Ecto neural progenitor cell (in vitro differentiated cells): ENCODE measurements at regions not wholly inside any gene's neighbourhood (a gene's known extent, or its start where the extent isn't known, plus 50 kb on each side); places are given as distances from the start of the nearest gene placed in this dataset.

Experiments
- DNase-seq: peaks from one replicate; pipeline ENCODE4 v3.0.0-alpha.2; 2018; ENCODE audit warnings: low spot score

DNA sequence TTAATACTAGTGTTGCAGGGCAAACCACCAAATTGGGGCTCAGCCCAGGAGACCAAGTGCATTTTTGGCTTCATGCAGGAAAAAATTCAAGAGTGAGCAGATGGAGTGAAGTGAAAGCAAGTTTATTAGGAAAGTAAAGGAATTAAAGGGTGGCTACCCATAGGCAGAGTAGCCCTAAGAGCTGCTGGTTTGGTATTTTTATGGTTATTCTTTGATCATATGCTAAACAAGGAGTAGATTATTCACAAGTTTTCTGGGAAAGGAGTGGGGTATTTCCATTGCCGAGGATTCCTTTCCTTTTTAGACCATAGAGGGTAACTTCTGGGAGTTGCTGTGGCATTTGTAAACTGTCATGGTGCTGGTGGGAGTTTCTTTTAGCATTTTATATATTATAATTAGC is 459.0 kb downstream of the KLF5 start:
- DNase-seq, result no peak

DNA sequence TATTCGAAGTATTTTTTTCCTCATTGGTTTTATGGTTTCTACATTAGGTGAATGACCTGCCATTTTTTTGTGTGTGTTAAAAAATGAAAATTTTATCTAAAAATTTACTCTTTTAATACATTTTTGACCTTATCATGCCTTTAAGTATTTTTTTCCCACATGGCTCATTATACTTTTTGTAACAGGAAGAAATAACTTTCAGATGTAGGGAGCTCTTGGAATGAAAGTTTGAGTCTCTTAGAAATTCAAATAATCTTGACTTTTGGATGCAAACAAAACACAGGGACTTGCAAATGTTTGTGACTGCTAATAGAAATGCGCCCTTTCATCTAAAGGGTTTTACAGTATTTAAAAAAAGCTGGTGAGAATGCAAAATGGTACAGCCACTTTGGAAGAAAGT is 457.9 kb downstream of the KLF5 start:
- DNase-seq, result no peak

DNA sequence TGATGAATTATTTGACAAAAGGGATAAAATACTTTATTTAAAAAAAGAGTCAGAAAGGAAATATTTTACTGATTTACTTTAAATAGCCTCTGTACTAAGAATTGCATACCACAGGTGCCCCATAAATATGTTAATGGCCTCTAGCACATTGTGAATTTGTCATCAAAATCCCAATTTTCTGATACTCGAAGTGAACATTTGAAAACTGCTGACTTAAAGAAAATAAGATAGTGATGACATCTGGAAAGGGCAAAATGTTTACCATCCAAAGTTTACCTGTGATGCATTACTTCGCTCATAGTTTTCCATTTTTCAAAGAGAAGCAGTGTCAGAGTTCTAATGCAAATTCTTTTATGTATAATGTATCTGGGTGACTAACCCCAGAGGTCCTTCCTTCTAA is 455.4 kb downstream of the KLF5 start:
- no peak for DNase-seq

DNA sequence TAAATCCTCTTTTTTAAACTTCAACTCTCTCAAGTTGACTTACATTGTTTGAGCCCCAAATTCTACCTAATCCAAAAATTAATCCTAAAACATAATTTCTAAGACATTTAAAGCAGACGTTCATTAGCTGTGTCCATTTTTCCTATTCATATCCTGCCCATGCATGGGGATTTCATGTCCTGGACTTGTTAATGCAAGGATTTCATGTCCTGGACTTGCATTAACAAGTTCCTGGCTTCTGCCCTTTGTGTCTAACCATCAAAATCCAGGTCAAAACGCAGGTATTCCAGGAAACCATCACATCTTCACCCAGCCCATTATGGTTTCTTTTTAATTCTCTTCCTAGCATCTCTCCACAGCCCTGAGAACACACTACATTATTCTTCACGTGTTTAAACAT is 454.9 kb downstream of the KLF5 start:
- DNase-seq, result no peak

DNA sequence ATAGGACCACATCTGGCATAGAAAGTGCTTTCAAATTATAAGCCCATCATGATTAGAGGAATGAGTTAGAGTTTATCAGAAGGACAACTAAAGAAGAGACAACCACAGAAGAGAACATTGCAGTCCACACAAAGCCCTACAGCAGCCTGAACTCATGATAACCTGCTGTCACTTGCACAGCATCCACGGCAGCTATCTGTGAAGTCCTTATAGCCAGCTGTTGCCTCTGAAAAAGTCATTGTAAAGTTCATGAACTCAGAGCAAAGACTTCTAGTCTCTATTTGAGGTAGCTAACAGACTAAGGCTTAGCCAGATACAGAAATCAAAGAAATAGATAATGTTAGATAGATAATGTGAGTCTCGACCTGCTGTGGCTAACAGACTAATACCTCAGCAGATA is 450.0 kb downstream of the KLF5 start:
- DNase-seq, result no peak

DNA sequence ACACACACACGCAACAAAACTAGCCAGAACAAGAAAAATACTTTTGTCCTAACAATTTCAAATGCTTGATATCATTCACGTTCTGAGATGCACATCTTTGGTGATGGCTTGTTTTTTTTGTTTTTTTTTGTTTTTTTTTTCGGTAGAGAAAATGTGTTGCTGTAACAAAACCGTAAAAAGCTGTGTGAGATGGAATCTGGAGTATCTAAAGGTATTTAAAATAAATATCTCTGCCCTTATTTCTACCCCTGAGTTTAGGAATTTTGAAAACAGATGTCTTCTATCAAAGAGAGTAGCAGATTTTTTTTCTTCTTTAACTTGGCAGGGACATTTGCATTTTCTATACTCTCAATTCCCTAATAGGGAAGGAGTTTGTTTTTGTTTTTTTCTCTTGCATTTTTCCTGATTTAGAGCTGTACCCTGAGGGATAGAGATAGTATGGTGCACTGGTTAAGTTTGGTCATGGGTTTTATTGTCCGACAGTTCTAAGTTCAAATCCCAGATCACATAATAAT is 446.6 kb downstream of the KLF5 start:
- DNase-seq, result no peak

DNA sequence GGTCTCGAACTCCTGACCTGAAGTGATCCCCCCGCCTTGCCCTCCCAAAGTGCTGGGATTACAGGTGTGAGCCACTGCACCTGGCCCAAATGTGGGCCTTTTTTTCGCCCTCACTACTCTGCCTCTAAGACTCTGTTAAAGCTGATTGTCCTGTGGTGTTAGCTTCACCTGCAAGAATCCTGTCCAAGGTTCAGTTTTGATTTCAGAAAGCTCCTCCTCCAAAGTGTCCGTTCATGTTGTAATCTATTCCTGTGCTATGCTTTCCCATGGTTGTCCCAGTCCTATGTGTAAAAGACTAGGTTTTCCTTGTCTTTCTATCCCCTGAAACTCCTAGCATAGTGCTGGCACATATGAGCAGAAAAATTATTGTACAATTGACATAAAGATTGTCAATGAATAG is 440.9 kb downstream of the KLF5 start:
- no peak for DNase-seq

DNA sequence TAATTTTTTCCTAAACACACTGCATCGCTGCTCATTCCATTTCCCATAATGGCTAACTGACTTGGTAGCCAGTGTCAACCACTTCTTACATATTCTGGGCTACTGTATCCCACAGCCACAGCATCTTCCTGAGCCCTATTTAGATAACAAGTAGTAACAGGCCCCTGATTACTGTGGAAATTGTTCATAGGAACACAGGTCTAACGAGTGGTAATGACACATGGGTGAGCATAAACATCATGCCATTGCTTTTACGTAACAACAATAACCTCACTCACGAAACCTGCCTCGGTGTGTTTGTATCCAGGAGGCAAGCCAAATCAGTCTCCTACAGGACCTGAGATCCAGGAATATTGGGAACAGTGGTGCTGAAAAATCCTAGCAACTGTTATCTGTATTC is 438.6 kb downstream of the KLF5 start:
- DNase-seq, result no peak

DNA sequence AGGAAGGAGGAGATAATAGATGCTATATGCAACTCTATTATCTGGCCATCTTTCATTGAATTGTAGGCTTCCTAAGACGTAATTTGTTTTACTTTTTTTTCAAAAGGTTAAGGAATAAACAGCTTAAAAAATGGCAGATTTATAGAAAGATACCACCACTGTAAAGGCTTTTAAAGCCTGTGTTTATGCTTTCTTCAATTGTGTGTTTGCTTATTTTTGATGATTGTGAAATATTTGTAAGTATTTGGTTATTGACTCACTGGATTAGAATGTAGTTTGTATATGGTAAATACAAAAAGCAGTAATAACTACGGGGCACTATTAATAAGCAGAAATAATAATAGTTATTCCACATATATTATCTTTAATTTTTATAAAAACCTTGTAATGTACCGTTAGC is 437.9 kb downstream of the KLF5 start:
- no peak for DNase-seq

DNA sequence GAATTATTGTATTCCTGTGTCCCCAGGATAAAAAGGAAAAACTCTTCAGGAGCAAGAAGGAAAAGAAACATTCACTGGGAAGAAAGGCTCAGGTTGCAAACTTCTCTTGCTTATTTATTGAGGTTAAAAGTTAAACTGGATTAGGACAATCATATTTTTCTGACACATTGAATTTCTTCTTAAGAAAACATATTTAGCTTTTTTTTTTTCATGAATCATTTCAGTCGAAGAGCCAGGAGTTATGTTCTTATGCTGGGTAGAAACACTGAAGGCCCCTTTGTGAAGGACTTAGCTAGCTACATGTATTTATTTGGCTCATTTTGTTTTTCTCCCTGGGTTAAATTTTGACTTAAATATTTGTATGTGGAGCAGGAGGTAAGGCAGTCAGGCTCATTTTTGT is 434.0 kb downstream of the KLF5 start:
- no peak for DNase-seq

DNA sequence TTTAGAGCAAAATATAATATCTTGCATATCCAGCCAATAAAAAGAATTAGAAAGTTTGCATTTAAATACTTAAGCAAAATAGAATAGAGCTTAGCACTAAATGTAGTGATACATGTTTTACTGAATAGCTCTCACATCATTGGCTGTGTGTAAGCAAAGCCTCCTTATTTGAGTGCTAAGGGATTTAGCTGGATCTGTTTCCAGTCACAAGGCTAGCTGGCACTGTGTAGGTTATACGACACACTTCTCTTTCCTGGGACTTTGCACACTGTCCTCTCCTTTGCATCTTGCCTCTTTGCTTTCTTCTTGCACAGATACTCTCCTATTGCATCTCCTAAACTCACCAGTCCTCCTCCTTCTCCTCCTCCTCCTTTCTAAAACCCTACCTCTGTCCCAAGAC is 423.8 kb downstream of the KLF5 start:
- no peak for DNase-seq

DNA sequence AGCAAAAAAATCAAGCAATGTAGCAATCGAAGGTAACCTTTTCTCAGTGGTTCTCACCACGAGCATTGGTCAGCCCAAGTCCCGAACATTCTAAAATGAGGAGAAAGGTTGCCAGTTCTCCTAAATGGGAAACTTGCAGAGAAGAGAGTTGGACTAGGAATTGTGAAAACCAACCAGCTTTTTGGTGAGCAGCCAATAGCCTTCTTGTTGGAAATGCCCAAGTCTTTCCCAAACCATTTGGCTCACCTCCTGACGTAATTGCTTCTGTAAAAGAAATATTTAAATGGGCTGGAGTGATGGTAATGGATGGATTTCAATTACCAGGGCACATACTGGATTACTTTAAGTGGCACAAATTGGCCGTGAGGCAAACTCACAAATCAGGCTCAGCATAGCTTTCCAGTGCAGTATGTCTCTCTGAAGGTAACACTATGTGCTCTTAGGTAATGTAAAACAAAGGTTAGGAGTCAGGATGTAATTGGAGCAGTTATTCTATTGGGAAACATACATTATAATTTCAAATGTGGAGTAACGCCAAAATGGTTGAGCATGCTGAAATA is 423.2 kb downstream of the KLF5 start:
- DNase-seq, result no peak

DNA sequence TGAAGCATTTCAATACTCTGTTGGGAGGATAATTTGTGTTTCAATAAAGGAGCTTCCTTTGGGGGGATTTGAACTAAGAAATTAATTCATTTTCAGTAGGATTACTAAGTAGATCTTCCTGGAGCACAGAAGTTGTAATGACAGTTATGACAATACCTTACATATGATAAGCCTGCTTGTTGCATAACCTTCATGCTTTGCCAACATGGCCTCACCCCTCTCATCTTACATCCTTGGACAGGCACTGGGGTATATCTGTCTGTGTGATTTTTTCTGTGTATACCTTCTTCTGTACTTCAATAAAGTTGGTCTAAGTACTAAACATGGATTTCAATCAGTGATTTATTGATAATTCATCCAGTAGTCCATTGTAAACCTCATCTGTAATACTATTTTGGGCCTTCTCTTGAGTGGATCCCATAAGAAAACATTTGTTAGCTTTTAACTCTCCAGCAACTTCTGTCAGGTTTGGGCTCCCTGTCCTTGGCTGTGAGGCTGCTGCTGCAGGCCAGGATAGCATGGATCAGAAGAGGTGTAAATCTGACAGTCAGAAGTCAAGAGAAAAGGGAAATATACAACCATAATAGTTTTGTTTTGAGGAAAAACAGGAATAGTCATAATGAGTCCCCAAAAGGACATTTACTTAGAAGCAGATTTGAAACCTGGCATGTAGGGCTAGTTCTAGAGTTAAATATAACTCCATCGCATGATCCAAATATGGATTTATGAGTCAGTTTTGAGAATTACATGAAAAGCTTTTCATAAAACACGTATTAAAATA is 422.2 kb downstream of the KLF5 start:
- DNase-seq, result no peak

DNA sequence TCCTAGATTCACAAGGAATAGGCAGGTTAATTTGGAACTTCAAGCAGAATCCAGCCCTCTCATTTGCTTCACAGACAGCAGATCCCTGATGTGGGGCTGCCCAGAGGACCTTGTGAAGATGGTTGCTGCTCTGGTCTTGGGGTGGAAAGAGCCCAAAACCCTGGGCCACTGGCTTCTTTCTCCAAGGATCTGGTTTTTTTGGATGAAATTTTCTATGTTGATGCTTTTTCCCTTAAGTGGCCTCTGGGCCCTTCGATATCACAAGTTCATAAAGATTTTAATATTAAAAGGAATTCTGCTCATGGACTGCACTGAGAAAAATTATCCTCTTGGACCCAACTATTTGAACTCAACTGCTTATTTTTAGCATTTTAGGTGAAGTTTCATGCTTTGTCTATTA is 421.1 kb downstream of the KLF5 start:
- DNase-seq, result no peak

DNA sequence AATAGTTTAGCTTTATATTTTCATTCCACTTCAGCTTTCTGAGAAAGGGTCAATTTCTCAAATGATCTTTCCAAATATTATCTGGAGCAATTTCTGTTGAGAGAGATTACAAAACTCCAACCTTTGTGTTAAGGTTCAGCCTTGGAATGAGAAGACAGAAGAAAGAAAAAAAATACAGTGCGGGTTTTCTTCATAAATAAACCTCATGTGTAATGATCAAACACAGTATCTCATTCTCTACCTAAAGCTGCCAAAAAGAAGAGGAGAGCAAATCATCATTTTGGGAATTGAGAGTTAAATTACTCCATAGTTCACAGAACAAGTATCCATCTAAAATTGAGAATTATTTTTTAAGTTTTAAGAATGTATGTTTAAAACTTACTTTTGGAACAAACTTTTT is 420.5 kb downstream of the KLF5 start:
- DNase-seq, result no peak

DNA sequence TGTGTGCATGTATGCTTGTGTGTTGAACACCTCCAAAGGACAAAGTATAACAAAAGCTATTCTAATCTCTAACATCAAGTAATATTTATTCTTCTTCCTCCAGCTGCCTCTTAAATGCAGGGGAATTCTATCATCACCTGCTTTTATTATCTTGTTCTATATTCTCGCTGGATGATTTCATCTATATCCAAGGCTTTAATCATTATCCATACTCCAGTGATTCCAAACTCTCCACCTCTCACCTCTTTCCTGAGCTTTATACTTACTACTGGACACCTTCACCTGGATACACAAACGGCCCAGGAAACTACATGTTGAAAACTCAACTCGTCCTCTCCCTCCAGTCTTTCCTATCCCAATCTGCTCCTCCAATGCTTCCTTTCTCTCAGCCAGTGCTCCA is 418.6 kb downstream of the KLF5 start:
- DNase-seq, result no peak

DNA sequence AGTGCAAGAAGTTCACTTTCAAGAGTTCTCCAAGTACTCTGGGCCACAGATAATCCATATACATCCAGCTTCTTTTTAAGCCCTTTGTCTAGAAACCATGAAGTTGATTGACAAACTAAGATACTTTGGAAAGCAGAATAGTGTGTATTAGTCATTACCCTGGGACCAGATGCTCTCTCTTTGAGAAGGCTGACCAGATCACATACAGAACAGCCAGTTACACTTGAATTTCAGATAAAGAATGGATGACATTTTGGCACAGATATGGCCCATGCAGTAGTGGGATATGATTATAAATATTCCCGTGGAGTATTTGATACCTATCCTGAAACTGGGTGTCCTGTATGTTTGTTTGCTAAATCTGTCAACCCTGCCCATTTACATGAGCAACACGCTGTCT is 414.2 kb downstream of the KLF5 start:
- DNase-seq, result no peak

DNA sequence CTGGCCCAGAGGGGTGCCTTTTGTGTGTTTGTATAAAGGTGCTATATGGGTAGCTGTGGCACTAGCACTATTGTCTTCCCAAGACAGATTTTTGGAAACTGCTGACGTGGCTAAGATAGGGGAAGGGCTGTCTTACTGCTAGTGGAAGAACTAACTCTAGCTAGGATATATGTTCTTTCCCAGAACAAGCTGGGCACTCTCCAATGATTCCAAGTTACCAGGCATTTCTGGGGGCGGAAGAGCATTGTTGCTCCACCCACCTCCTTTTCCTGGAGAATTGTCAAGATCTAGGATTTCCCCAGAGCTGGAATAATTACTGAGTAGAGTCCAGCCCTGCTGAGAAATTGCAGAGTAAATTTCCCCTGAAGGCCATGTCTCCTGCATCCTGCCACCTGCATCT is 408.3 kb downstream of the KLF5 start:
- DNase-seq, result no peak

DNA sequence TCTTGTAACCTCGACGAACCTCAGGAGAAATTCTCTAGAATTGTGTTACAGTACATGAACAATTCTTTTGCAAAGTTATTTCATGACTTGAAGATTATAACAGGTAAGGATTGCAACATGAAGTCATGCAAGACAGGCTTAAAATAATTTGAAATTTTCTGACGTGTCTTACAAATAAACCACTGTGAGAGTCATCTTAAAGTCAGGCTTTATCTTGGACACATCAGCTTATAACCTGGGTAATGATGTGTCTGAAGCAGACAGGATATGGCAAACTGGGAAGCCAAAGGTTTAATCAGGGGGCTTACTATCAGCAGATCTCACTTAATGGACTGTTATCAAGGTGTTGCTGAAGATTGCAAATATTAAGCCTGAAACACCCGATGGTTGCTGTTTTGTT is 407.8 kb downstream of the KLF5 start:
- DNase-seq, result no peak

DNA sequence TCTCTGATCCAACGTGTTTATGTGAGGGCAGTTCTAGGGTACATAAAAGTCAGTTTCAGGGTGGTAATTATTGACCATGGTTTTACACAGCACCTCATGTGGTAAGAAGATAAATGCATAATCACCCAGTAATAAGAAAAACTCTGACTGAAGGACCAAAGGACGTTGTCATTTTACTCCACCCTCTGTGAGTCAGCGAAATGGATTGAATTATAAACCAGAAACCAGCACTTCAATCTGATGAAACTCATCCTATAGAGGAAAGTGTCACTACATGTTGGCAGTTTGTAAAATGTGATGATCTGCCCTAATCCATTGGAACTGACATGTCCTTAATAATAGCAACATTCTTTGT is 406.8 kb downstream of the KLF5 start:
- DNase-seq, result no peak

DNA sequence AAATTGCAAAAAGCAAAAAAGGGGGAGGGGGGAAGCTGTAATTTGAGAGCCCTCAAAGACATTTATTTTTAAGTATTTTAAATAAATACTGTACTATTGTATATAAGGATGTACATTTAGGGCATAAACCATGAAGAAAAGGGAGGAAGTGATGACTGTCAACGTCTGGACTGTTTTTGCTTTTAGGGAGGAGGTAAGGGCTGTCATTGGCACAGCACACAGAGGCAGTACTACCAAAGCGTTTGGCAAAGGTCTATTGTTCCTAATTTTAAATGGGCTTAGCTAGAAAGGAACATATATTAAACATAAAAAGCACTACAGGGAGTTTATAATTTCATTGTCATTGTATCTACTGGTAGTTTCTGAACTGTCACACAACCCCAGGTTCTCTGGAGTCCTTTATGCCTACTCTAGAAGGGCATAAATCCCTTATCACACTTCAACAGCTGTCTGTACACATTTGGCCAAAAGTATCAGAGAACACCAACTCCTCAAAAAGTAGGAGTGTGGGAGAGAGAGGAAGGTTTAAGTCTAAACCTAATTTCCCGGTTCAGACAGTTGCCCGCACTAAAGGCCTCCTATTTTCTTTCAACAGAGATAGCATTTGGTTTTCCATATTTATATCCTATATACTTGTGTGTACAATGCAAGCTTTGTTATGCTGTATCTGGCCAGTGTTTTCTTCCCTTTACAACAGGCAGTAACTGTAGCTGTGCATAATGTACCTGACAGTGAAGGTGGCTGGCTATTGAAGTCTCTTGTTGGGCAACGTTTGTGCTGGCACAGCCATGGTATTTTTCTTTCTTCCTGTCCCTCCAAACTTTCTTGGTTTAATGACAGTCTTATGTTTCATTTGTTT is 406.2 kb downstream of the KLF5 start:
- DNase-seq, result no peak

DNA sequence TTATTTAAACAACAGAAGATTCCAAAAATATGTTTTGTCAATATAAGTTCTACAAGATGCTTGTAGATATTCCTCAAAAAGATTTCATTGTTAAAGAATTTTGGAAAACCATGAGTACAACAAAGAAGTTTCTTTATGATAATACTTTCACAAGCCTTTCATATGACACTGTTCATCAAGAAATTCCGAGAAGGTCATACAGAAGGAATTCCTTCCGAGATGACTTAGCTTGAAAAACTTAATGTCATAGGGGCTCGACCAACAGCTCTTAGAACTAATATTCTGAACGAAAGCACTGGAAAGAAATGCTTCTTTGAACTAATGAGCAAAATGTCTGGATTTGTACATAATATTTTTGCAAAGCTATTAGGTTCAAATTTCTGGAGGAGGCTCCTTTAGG is 403.4 kb downstream of the KLF5 start:
- DNase-seq, result no peak
